ENCODE measurements at regions not wholly inside any gene's neighbourhood (a gene's known extent, or its start where the extent isn't known, plus 50 kb on each side); places are given as distances from the start of the nearest gene placed in this dataset.

- DNase-seq, result no peak
- H3K36me3 ChIP-seq, result no peaks in the 10 kb centered on the region
- H3K27me3 ChIP-seq, result no peaks in the 10 kb centered on the region
- TF ChIP-seq POLR2A (IDR thresholded peaks at IDR 0.05) (no peak), CTCF (IDR thresholded peaks at IDR 0.05 in 4 of 5, conservative IDR thresholded peaks at IDR 0.05 in 1 of 5) (no peak)
- no peak overlapping the region for H3K4me3 ChIP-seq
- no peak overlapping the region for H3K27ac ChIP-seq
- H3K4me1 ChIP-seq, result peaks cover 9 to 10% of the 10 kb centered on the region in 2 donors
- H3K9me3 ChIP-seq, result no peaks in the 10 kb centered on the region
- in situ Hi-C loops (cut with MboI; ENCODE audit: low sequenced_read_pairs in 4 of 4) (no loop called here), intact Hi-C loops (cut with DNase I; ENCODE audit: low total_unique reads) (no loop called here)
- no peak for ATAC-seq
These were observed 96.0 kb upstream of the MDM1 start for GRCh38 chr12:68428211-68428610.

DNA sequence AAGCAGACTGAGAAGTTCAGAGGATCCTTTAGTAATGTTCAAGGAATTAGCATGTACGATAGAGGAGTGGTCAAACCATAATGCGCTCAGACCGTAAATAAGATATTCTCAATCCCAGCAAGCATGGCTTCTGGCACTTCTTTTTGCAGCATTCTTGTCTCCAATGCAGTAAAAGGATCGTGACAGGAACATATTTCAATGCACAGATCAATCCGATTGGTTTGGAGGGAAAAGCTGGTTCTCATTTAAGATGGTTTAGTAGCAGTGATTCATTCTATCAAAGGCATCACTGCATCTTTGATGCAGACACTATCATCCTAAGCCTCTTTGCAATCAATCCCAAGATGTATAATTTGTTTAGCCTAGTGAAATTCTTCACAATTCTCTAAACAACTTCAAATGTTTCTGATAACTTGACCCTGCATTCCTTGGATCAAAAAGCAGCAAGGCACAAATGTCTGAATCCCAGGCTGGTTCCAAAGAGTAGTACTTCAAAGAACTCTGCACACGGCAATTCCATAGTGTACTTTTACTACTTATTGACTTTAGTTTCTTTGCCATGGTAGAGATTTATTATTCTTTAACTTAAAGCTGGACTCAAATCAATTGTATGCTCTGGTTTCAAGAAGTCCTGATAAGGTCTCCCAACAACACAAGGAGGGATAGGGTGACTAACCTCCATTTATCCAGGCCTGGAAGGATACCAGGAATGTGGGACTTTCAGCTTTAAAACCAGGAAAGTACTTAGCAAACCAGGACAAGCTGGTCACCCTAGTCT is 96.8 kb upstream of the MDM1 start:
- no peak for ATAC-seq
- H3K27ac ChIP-seq, result no peak overlapping the region
- no peaks in the 10 kb centered on the region for H3K9me3 ChIP-seq
- no peak for TF ChIP-seq POLR2A (IDR thresholded peaks at IDR 0.05)
- TF ChIP-seq CTCF (IDR thresholded peaks at IDR 0.05 in 4 of 5, conservative IDR thresholded peaks at IDR 0.05 in 1 of 5), result no peak
- no peak for DNase-seq
- peaks cover 9 to 10% of the 10 kb centered on the region in 2 donors for H3K4me1 ChIP-seq
- no peaks in the 10 kb centered on the region for H3K36me3 ChIP-seq
- no peaks in the 10 kb centered on the region for H3K27me3 ChIP-seq
- intact Hi-C loops (cut with DNase I; ENCODE audit: low total_unique reads) (no loop called here), in situ Hi-C loops (cut with MboI; ENCODE audit: low sequenced_read_pairs in 4 of 4) (no loop called here)
- H3K4me3 ChIP-seq, result no peak overlapping the region

DNA sequence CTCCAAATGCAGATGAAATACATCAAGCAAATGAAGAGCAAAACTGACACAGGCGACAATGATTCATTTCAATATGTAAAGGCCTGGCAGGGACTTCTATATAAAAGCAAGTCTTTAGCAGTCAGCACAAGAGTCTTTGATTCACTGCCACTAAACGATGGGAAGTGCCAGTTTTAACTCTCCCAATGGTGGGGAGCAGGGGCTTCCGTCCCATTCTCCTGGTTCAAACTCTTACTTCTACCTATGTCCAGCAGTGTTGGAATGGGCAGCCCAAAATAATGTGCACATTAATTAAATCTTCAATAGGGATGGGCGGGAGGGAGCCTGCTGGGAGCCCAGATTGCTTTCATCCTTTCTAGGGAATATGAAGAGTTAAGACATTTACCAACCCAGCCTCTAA is 97.5 kb upstream of the MDM1 start:
- peaks cover 9 to 10% of the 10 kb centered on the region in 2 donors for H3K4me1 ChIP-seq
- no peaks in the 10 kb centered on the region for H3K27me3 ChIP-seq
- no peaks in the 10 kb centered on the region for H3K9me3 ChIP-seq
- DNase-seq (no peak), ATAC-seq (no peak)
- H3K4me3 ChIP-seq, result no peak overlapping the region
- no peaks in the 10 kb centered on the region for H3K36me3 ChIP-seq
- H3K27ac ChIP-seq, result no peak overlapping the region
- in situ Hi-C loops (cut with MboI; ENCODE audit: low sequenced_read_pairs in 4 of 4) (no loop called here), intact Hi-C loops (cut with DNase I; ENCODE audit: low total_unique reads) (no loop called here)
- TF ChIP-seq CTCF (IDR thresholded peaks at IDR 0.05 in 4 of 5, conservative IDR thresholded peaks at IDR 0.05 in 1 of 5) (no peak), POLR2A (IDR thresholded peaks at IDR 0.05) (no peak)

DNA sequence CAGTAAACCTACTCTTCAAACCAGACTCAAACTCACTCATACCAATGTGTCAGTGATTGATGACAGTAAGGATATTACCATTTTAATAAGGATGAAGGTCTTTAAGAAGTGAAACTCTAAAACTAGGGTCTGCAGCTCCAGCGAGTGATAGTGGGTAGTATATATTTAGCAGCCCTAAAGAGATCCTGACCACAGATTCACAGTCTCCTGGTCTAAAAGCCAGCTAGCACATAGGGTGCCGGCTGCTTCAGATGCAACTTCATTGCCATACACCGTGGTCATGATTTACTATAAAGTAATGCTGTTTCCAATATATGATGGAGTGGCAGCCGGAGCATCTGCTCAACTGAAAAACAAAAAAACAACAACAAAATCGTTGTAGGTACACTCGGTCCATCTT is 99.6 kb upstream of the MDM1 start:
- in situ Hi-C loops (cut with MboI; ENCODE audit: low sequenced_read_pairs in 4 of 4) (no loop called here), intact Hi-C loops (cut with DNase I; ENCODE audit: low total_unique reads) (no loop called here)
- H3K4me3 ChIP-seq, result no peak overlapping the region
- ATAC-seq, result no peak
- H3K36me3 ChIP-seq, result no peaks in the 10 kb centered on the region
- no peaks in the 10 kb centered on the region for H3K27me3 ChIP-seq
- TF ChIP-seq CTCF (IDR thresholded peaks at IDR 0.05 in 4 of 5, conservative IDR thresholded peaks at IDR 0.05 in 1 of 5), result no peak
- TF ChIP-seq POLR2A (IDR thresholded peaks at IDR 0.05), result no peak
- no peak for DNase-seq
- no peak overlapping the region for H3K27ac ChIP-seq
- H3K9me3 ChIP-seq, result no peaks in the 10 kb centered on the region
- H3K4me1 ChIP-seq, result no peaks in the 10 kb centered on the region

DNA sequence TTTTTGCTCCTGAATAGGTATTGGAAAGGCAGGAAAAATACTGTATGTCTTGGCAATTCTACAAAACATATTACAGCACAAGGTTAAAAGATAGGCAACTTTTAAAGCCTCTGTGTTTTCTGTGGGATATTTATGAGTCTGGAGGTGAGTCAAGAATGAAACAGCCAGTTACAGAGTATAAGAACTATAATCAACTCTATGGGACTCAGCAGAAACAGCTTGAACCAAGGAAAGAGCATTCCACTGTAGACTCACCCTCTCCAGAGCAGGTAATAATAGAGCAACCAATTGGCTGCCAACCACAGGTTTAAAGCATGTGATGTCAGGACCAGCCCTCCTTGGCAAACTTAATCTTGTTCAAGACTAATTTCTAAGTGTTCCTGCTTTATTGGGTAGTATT is 100.5 kb upstream of the MDM1 start:
- DNase-seq (no peak), ATAC-seq (no peak)
- Histone ChIP-seq H3K4me1 (no peaks in the 10 kb centered on the region), H3K27ac (no peak overlapping the region), H3K4me3 (no peak overlapping the region), H3K36me3 (no peaks in the 10 kb centered on the region), H3K9me3 (no peaks in the 10 kb centered on the region), H3K27me3 (no peaks in the 10 kb centered on the region)
- TF ChIP-seq CTCF (IDR thresholded peaks at IDR 0.05 in 4 of 5, conservative IDR thresholded peaks at IDR 0.05 in 1 of 5), result no peak
- no peak for TF ChIP-seq POLR2A (IDR thresholded peaks at IDR 0.05)
- intact Hi-C loops (cut with DNase I; ENCODE audit: low total_unique reads), result no loop called here
- in situ Hi-C loops (cut with MboI; ENCODE audit: low sequenced_read_pairs in 4 of 4), result no loop called here
